ENCODE measurements at regions not wholly inside any gene's neighbourhood (a gene's known extent, or its start where the extent isn't known, plus 50 kb on each side); places are given as distances from the start of the nearest gene placed in this dataset.

GRCh38 chr11:34774604-34775003 is 141.6 kb downstream of the APIP start:
- Histone ChIP-seq H3K27me3 (ENCODE audit: insufficient read depth, low read length) (no peaks in the 10 kb centered on the region), H3K9me2 (ENCODE audit: insufficient read depth) (no peaks in the 10 kb centered on the region), H3K79me2 (ENCODE audit: insufficient read depth, low read length) (no peaks in the 10 kb centered on the region), H3K27ac (ENCODE audit: low read depth, low read length) (no peak overlapping the region), H3K9me3 (ENCODE audit: control insufficient read depth in 1 of 2, insufficient read depth in 1 of 2, low read depth in 1 of 2, low read length in 2 of 2) (no peaks in the 10 kb centered on the region), H3K9ac (ENCODE audit: low read length) (no peak overlapping the region), H3K4me3 (replicated peaks in 1 of 2; ENCODE audit: low read depth in 1 of 2, low read length in 2 of 2) (no peak overlapping the region), H4K20me1 (ENCODE audit: insufficient read depth) (no peaks in the 10 kb centered on the region), H3K4me2 (ENCODE audit: low read length) (no peak overlapping the region), H2AFZ (ENCODE audit: low read depth, low read length, poor library complexity, severe bottlenecking) (no peak overlapping the region), H3K36me3 (ENCODE audit: control insufficient read depth in 1 of 2, insufficient read depth in 2 of 2, low read length in 2 of 2) (no peaks in the 10 kb centered on the region), H3K4me1 (ENCODE audit: control insufficient read depth in 1 of 2, insufficient read depth in 2 of 2, low read length in 2 of 2) (no peaks in the 10 kb centered on the region)
- no TSS peak for BruUV-seq (replicated peaks)
- CTCF ChIA-PET, result no interaction called here
- POLR2A ChIA-PET, result no interaction called here
- RAD21 ChIA-PET (ENCODE audit: low non-redundant PET in 1 of 2, low total read pairs in 2 of 2, uncharacterized antibody in 2 of 2, unreplicated experiment in 2 of 2), result no interaction called here
- ATAC-seq, result no peak
- DNase-seq (ENCODE audit: low read depth, low spot score), result no peak
- intact Hi-C loops (cut with micrococcal nuclease), result loop anchor here (10.0 kb wide), 1 partner anchor 180 kb away; no protein-coding TSS in a partner anchor
- TF ChIP-seq SIN3A (IDR thresholded peaks at IDR 0.05; ENCODE audit: low read depth) (no peak), EZH2phosphoT487 (IDR thresholded peaks at IDR 0.05; ENCODE audit: borderline replicate concordance) (no peak), YY1 (IDR thresholded peaks at IDR 0.05; ENCODE audit: extremely low read depth, insufficient replicate concordance, low read depth, low read length) (no peak), ELF1 (IDR thresholded peaks at IDR 0.05; ENCODE audit: borderline replicate concordance, low read depth) (no peak), RAD21 (IDR thresholded peaks at IDR 0.05; ENCODE audit: low read depth) (no peak), EGR1 (IDR thresholded peaks at IDR 0.05; ENCODE audit: low read depth) (no peak), SRF (IDR thresholded peaks at IDR 0.05; ENCODE audit: low read depth) (no peak)
- TF ChIP-seq, protein P1, sequence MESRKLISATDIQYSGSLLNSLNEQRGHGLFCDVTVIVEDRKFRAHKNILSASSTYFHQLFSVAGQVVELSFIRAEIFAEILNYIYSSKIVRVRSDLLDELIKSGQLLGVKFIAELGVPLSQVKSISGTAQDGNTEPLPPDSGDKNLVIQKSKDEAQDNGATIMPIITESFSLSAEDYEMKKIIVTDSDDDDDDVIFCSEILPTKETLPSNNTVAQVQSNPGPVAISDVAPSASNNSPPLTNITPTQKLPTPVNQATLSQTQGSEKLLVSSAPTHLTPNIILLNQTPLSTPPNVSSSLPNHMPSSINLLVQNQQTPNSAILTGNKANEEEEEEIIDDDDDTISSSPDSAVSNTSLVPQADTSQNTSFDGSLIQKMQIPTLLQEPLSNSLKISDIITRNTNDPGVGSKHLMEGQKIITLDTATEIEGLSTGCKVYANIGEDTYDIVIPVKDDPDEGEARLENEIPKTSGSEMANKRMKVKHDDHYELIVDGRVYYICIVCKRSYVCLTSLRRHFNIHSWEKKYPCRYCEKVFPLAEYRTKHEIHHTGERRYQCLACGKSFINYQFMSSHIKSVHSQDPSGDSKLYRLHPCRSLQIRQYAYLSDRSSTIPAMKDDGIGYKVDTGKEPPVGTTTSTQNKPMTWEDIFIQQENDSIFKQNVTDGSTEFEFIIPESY (IDR thresholded peaks at IDR 0.05; ENCODE audit: extremely low read depth, insufficient replicate concordance, low read length), result no peak

DNA sequence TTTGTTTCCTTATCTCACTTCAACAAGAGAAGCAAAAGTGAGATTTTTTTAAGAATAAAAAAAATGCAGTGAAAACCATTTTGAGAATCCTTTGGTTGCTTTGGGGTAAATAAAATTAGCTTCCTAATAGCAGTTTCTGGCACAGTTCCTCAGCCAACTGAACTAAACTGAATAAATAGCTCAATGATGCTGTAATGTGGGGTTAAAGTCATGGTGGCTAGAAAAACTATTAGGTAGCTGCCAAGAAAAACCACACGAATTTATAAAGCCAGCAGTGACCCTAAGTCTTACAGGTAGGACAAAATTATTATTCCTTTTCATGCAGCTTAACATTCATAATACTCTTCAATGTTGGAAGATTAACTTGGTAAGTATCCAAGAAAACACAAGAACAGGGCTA is 142.4 kb downstream of the APIP start:
- ATAC-seq (no peak), DNase-seq (ENCODE audit: low read depth, low spot score) (no peak)
- no peaks in the 10 kb centered on the region for H3K79me2 ChIP-seq (ENCODE audit: insufficient read depth, low read length)
- CTCF ChIA-PET, result no interaction called here
- no peaks in the 10 kb centered on the region for H3K4me1 ChIP-seq (ENCODE audit: control insufficient read depth in 1 of 2, insufficient read depth in 2 of 2, low read length in 2 of 2)
- H3K9me2 ChIP-seq (ENCODE audit: insufficient read depth), result no peaks in the 10 kb centered on the region
- no peaks in the 10 kb centered on the region for H4K20me1 ChIP-seq (ENCODE audit: insufficient read depth)
- H3K9ac ChIP-seq (ENCODE audit: low read length), result no peak overlapping the region
- no peaks in the 10 kb centered on the region for H3K9me3 ChIP-seq (ENCODE audit: control insufficient read depth in 1 of 2, insufficient read depth in 1 of 2, low read depth in 1 of 2, low read length in 2 of 2)
- no peak overlapping the region for H3K27ac ChIP-seq (ENCODE audit: low read depth, low read length)
- no peaks in the 10 kb centered on the region for H3K27me3 ChIP-seq (ENCODE audit: insufficient read depth, low read length)
- no peak overlapping the region for H3K4me2 ChIP-seq (ENCODE audit: low read length)
- H3K36me3 ChIP-seq (ENCODE audit: control insufficient read depth in 1 of 2, insufficient read depth in 2 of 2, low read length in 2 of 2), result no peaks in the 10 kb centered on the region
- intact Hi-C loops (cut with micrococcal nuclease), result loop anchor here (10.0 kb wide), 1 partner anchor 179 kb away; no protein-coding TSS in a partner anchor
- no TSS peak for BruUV-seq (replicated peaks)
- H3K4me3 ChIP-seq (replicated peaks in 1 of 2; ENCODE audit: low read depth in 1 of 2, low read length in 2 of 2), result no peak overlapping the region
- peak overlapping the region; percentile 17 for H2AFZ ChIP-seq (ENCODE audit: low read depth, low read length, poor library complexity, severe bottlenecking)
- POLR2A ChIA-PET, result no interaction called here
- RAD21 ChIA-PET (ENCODE audit: low non-redundant PET in 1 of 2, low total read pairs in 2 of 2, uncharacterized antibody in 2 of 2, unreplicated experiment in 2 of 2), result no interaction called here
- TF ChIP-seq CBX3 (IDR thresholded peaks at IDR 0.05; ENCODE audit: low read depth) (no peak), JUND (IDR thresholded peaks at IDR 0.05) (no peak), POLR2AphosphoS5 (IDR thresholded peaks at IDR 0.05; ENCODE audit: low read depth, low read length) (no peak), EGR1 (IDR thresholded peaks at IDR 0.05; ENCODE audit: low read depth) (no peak), ATF3 (IDR thresholded peaks at IDR 0.05) (no peak), RAD21 (IDR thresholded peaks at IDR 0.05; ENCODE audit: low read depth) (no peak)
- TF ChIP-seq, protein P1 (IDR thresholded peaks at IDR 0.05; ENCODE audit: extremely low read depth, insufficient replicate concordance, low read length), result no peak
- TF ChIP-seq, protein P2, sequence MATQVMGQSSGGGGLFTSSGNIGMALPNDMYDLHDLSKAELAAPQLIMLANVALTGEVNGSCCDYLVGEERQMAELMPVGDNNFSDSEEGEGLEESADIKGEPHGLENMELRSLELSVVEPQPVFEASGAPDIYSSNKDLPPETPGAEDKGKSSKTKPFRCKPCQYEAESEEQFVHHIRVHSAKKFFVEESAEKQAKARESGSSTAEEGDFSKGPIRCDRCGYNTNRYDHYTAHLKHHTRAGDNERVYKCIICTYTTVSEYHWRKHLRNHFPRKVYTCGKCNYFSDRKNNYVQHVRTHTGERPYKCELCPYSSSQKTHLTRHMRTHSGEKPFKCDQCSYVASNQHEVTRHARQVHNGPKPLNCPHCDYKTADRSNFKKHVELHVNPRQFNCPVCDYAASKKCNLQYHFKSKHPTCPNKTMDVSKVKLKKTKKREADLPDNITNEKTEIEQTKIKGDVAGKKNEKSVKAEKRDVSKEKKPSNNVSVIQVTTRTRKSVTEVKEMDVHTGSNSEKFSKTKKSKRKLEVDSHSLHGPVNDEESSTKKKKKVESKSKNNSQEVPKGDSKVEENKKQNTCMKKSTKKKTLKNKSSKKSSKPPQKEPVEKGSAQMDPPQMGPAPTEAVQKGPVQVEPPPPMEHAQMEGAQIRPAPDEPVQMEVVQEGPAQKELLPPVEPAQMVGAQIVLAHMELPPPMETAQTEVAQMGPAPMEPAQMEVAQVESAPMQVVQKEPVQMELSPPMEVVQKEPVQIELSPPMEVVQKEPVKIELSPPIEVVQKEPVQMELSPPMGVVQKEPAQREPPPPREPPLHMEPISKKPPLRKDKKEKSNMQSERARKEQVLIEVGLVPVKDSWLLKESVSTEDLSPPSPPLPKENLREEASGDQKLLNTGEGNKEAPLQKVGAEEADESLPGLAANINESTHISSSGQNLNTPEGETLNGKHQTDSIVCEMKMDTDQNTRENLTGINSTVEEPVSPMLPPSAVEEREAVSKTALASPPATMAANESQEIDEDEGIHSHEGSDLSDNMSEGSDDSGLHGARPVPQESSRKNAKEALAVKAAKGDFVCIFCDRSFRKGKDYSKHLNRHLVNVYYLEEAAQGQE (IDR thresholded peaks at IDR 0.05; ENCODE audit: low read depth), result no peak
